Karpas-422 (cell line): ENCODE measurements at regions not wholly inside any gene's neighbourhood (a gene's known extent, or its start where the extent isn't known, plus 50 kb on each side); places are given as distances from the start of the nearest gene placed in this dataset.

ENCODE experiments used
- DNase-seq: peaks from one replicate; pipeline ENCODE4 v3.0.0-alpha.2; 2015
- H2AFZ ChIP-seq: fragments of 200-600 bp; sonication (generic); 2 replicates; pipeline ENCODE4 v1.6.1; 2014; ENCODE audit warnings: antibody characterized with exemption, low read length, mixed read lengths
- H3K27ac ChIP-seq: fragments of 200-600 bp; sonication (generic); 2 replicates; pipeline ENCODE4 v1.5.1; 2014; ENCODE audit warnings: mild to moderate bottlenecking, low read length, moderate library complexity
- H3K27me3 ChIP-seq: fragments of 200-600 bp; sonication (generic); 2 replicates; pipeline ENCODE4 v1.6.1; 2014; ENCODE audit warnings: low read length, mixed read lengths
- H3K36me3 ChIP-seq: fragments of 200-600 bp; sonication (generic); 2 replicates; pipeline ENCODE4 v1.6.1; 2014; ENCODE audit warnings: low read length, mixed read lengths; ENCODE audit not compliant: insufficient read depth
- H3K4me1 ChIP-seq: fragments of 200-600 bp; sonication (generic); 2 replicates; pipeline ENCODE4 v1.6.1; 2014; ENCODE audit warnings: mild to moderate bottlenecking, low read length, mixed read lengths
- H3K4me2 ChIP-seq: fragments of 200-600 bp; sonication (generic); 2 replicates; pipeline ENCODE4 v1.6.1; 2014; ENCODE audit warnings: low read length, low read depth, mild to moderate bottlenecking; ENCODE audit not compliant: poor library complexity, severe bottlenecking
- H3K4me3 ChIP-seq: fragments of 200-600 bp; sonication (generic); 2 replicates; pipeline ENCODE4 v1.5.1; 2014; ENCODE audit warnings: mild to moderate bottlenecking, antibody characterized with exemption, low read length, mixed read lengths
- H3K79me2 ChIP-seq: fragments of 200-600 bp; sonication (generic); 2 replicates; pipeline ENCODE4 v1.6.1; 2014; ENCODE audit warnings: mild to moderate bottlenecking, low read length, mixed read lengths
- H3K9ac ChIP-seq: fragments of 200-600 bp; sonication (generic); 2 replicates; pipeline ENCODE4 v1.6.0; 2014; ENCODE audit warnings: low read length
- H3K9me2 ChIP-seq: fragments of 200-600 bp; sonication (generic), shearing (Covaris generic); replicated peaks from 2 replicates; pipeline ENCODE4 v1.6.0; 2014; ENCODE audit warnings: mild to moderate bottlenecking, low read length, moderate library complexity; ENCODE audit not compliant: insufficient read depth
- H3K9me3 ChIP-seq: fragments of 300-700, 200-600 bp; sonication (generic); 2 replicates; pipeline ENCODE4 v1.6.1; 2014; ENCODE audit warnings: low read length, mixed read lengths
- H4K20me1 ChIP-seq: fragments of 200-600 bp; sonication (generic); 2 replicates; pipeline ENCODE4 v1.6.1; 2014; ENCODE audit warnings: mild to moderate bottlenecking, antibody characterized with exemption, low read length, low read depth; ENCODE audit not compliant: insufficient read depth

DNA sequence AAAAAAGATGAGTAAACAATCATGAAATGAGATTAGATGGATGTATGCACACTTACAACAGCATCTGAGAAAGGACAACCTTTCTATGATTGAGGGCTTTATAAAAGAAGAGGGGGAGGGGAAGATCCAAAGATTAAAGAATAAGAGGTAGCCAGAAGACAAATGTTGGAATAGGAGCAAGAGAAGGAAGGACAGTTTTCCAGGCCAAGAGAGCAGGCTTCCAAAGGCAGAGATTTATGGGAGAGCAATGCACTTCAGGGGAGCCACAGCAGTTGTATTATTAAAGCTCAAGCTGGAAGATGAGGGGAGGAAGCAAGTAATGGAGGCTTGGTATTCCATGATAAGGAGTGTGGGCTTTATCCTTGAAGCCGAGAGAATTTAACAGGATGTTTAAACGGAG is 110.3 kb upstream of the PTPN13 start:
- H3K27ac ChIP-seq = no peak overlapping the region
- H3K4me2 ChIP-seq = no peak overlapping the region
- H3K9me2 ChIP-seq = no peaks in the 10 kb centered on the region
- H3K4me1 ChIP-seq = peaks cover 11% of the 10 kb centered on the region
- no peak overlapping the region for H3K9ac ChIP-seq
- no peaks in the 10 kb centered on the region for H3K9me3 ChIP-seq
- peak; percentile 10 for DNase-seq
- H3K79me2 ChIP-seq = no peaks in the 10 kb centered on the region
- no peak overlapping the region for H2AFZ ChIP-seq
- no peaks in the 10 kb centered on the region for H3K27me3 ChIP-seq
- H4K20me1 ChIP-seq = no peaks in the 10 kb centered on the region
- no peak overlapping the region for H3K4me3 ChIP-seq
- H3K36me3 ChIP-seq = no peaks in the 10 kb centered on the region

GRCh38 chr4:86484241-86484640 is 109.9 kb upstream of the PTPN13 start:
- H3K9me3 ChIP-seq = no peaks in the 10 kb centered on the region
- H2AFZ ChIP-seq = no peak overlapping the region
- DNase-seq = no peak
- no peak overlapping the region for H3K9ac ChIP-seq
- no peak overlapping the region for H3K27ac ChIP-seq
- H3K36me3 ChIP-seq = no peaks in the 10 kb centered on the region
- no peak overlapping the region for H3K4me3 ChIP-seq
- no peaks in the 10 kb centered on the region for H3K27me3 ChIP-seq
- no peaks in the 10 kb centered on the region for H3K9me2 ChIP-seq
- H3K79me2 ChIP-seq = no peaks in the 10 kb centered on the region
- H3K4me2 ChIP-seq = no peak overlapping the region
- peaks cover 11% of the 10 kb centered on the region for H3K4me1 ChIP-seq
- H4K20me1 ChIP-seq = no peaks in the 10 kb centered on the region

DNA sequence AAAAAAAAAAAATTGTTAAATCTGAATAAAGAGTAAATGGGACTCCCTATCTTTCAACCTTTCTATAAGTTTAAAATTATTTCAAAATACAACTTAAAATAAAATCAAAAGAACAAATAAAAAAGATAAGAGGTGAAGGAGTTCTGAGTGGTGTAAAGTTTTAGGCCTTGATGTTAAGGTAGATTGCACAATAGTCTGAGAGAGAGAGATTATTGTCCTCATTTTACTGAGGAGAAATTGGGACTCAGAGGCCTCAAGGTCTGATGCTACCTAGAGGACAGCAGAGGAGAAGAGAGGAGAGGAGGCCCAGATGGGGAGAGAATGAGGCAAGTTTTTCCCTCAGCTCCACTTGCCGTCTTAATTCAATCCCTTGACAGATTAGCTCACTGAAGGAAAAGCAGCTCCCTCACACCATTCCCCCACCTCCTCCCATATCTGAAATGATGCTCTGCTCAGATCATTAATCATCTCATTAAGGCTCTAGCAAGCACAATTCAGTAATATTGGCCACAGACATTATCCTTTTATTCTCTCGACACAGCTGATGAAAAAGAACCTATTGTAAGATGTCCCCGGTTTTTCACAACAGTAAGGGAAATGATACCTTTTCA is 106.3 kb upstream of the PTPN13 start:
- H2AFZ ChIP-seq = no peak overlapping the region
- no peak overlapping the region for H3K4me2 ChIP-seq
- H3K27me3 ChIP-seq = no peaks in the 10 kb centered on the region
- H3K9me2 ChIP-seq = no peaks in the 10 kb centered on the region
- H3K36me3 ChIP-seq = no peaks in the 10 kb centered on the region
- H4K20me1 ChIP-seq = no peaks in the 10 kb centered on the region
- H3K9me3 ChIP-seq = no peaks in the 10 kb centered on the region
- no peaks in the 10 kb centered on the region for H3K79me2 ChIP-seq
- no peak for DNase-seq
- H3K4me1 ChIP-seq = peaks cover 4% of the 10 kb centered on the region
- H3K27ac ChIP-seq = no peak overlapping the region
- no peak overlapping the region for H3K4me3 ChIP-seq
- no peak overlapping the region for H3K9ac ChIP-seq

DNA sequence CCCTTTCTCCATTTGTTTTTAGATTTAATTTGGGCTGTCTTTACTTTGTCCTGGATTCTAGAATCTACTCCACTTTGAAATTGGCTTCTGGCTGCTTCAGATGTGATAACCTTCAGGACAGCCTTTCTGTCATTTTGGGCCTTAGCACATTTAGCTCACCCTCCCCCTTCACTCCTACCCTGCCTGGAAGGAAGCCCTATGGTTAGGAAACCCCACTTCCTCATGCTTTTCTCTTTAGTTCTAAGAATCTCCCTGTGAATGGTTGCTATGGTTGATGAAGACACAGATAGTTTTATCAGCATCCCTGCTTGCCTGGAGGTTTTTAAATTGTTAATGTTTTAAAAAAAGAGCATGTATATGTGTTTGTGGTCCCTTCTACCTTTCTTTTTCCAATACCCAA is 100.7 kb upstream of the PTPN13 start:
- H3K4me3 ChIP-seq = no peak overlapping the region
- no peaks in the 10 kb centered on the region for H3K27me3 ChIP-seq
- no peaks in the 10 kb centered on the region for H4K20me1 ChIP-seq

DNA sequence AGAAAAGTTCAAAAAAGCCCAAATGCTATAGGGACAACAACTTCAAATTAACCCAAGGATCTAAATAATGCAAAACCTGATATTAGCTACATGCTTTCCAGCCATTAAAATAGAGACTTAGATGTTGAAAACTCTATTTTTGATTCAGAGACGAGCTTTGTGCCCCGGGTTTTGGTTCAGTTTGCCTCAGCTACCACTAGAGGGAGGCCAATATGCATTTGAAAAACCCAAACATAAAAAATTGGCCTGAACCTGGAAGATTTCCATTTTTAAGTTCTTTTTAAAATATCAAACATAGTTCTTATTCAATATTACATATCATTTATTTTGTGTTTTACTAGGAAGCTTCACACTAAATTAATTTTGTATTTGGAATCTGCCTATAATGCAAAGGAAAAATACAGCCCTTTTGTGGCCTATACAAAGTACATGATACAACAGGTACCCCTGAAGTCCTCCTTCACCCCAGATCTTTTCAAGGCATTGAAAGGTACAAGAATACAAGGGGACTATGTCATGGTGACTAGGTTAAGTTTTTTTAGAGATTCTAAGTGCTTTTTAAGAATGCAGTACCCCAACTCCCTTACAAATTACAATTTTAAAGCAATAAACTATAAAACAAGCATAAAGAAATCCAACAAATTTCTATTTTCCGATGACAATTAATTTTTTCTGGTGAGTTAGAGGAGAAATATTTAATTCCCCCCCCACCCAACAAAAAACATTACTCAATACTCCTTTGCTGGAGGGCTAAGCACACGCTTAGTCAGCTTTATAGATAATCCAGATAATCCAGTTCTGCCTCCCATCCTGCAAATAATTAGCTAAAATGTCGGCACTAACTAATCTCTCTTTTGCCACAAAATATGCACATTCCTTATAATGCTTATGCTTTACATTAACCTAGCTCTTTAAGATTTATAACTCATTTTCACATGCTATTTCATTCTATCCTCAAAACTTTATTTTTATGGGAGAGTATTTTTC is 97.7 kb upstream of the PTPN13 start:
- H2AFZ ChIP-seq = peak overlapping the region; percentile 78
- DNase-seq = peak; percentile 79

More for the DNA sequence above, 100.7 kb upstream of the PTPN13 start:
- no peaks in the 10 kb centered on the region for H3K9me2 ChIP-seq
- no peaks in the 10 kb centered on the region for H3K79me2 ChIP-seq
- H3K27ac ChIP-seq = no peak overlapping the region
- no peak overlapping the region for H2AFZ ChIP-seq
- H3K9ac ChIP-seq = no peak overlapping the region
- no peak overlapping the region for H3K4me2 ChIP-seq
- no peak for DNase-seq
- H3K4me1 ChIP-seq = peaks cover 5% of the 10 kb centered on the region; the same call in 1 of the 2 replicates
- no peaks in the 10 kb centered on the region for H3K9me3 ChIP-seq
- H3K36me3 ChIP-seq = no peaks in the 10 kb centered on the region

GRCh38 chr4:86497131-86497530 is 97.0 kb upstream of the PTPN13 start:
- Histone ChIP-seq H3K79me2 (no peaks in the 10 kb centered on the region), H3K4me2 (no peak overlapping the region), H3K9me2 (no peaks in the 10 kb centered on the region), H3K4me1 (peaks cover 5% of the 10 kb centered on the region; the same call in 1 of the 2 replicates), H4K20me1 (no peaks in the 10 kb centered on the region), H3K9me3 (no peaks in the 10 kb centered on the region), H3K36me3 (no peaks in the 10 kb centered on the region), H3K4me3 (no peak overlapping the region), H3K27me3 (no peaks in the 10 kb centered on the region), H3K9ac (no peak overlapping the region), H3K27ac (no peak overlapping the region), H2AFZ (no peak overlapping the region)
- DNase-seq = no peak

More for the DNA sequence above, 97.7 kb upstream of the PTPN13 start:
- Histone ChIP-seq H3K36me3 (no peaks in the 10 kb centered on the region), H4K20me1 (no peaks in the 10 kb centered on the region), H3K4me2 (no peak overlapping the region), H3K4me1 (peaks cover 5% of the 10 kb centered on the region; the same call in 1 of the 2 replicates), H3K79me2 (no peaks in the 10 kb centered on the region), H3K9me2 (no peaks in the 10 kb centered on the region), H3K9ac (no peak overlapping the region), H3K27me3 (no peaks in the 10 kb centered on the region), H3K4me3 (no peak overlapping the region), H3K27ac (no peak overlapping the region), H3K9me3 (no peaks in the 10 kb centered on the region)

- peak; percentile 81 for DNase-seq
- Histone ChIP-seq H3K36me3 (no peaks in the 10 kb centered on the region), H3K4me2 (no peak overlapping the region), H3K27ac (no peak overlapping the region), H2AFZ (no peak overlapping the region), H3K79me2 (no peaks in the 10 kb centered on the region), H3K4me3 (no peak overlapping the region), H3K9ac (no peak overlapping the region), H4K20me1 (no peaks in the 10 kb centered on the region), H3K27me3 (no peaks in the 10 kb centered on the region), H3K9me2 (no peaks in the 10 kb centered on the region), H3K9me3 (no peaks in the 10 kb centered on the region), H3K4me1 (peaks cover 5% of the 10 kb centered on the region; the same call in 1 of the 2 replicates)
Measured at GRCh38 chr4:86497980-86498862, 95.9 kb upstream of the PTPN13 start.

GRCh38 chr4:86498863-86499166 is 95.3 kb upstream of the PTPN13 start:
- H2AFZ ChIP-seq = no peak overlapping the region
- no peak for DNase-seq

More at GRCh38 chr4:86498863-86499166, 95.3 kb upstream of the PTPN13 start:
- H3K79me2 ChIP-seq = no peaks in the 10 kb centered on the region
- H3K36me3 ChIP-seq = no peaks in the 10 kb centered on the region
- no peaks in the 10 kb centered on the region for H3K27me3 ChIP-seq
- H3K9me3 ChIP-seq = no peaks in the 10 kb centered on the region
- H3K4me2 ChIP-seq = no peak overlapping the region
- H3K4me1 ChIP-seq = peaks cover 5% of the 10 kb centered on the region; the same call in 1 of the 2 replicates
- H4K20me1 ChIP-seq = no peaks in the 10 kb centered on the region
- no peak overlapping the region for H3K27ac ChIP-seq
- no peak overlapping the region for H3K4me3 ChIP-seq
- no peaks in the 10 kb centered on the region for H3K9me2 ChIP-seq
- no peak overlapping the region for H3K9ac ChIP-seq
